ENCODE measurements at regions not wholly inside any gene's neighbourhood (a gene's known extent, or its start where the extent isn't known, plus 50 kb on each side); places are given as distances from the start of the nearest gene placed in this dataset.

DNA sequence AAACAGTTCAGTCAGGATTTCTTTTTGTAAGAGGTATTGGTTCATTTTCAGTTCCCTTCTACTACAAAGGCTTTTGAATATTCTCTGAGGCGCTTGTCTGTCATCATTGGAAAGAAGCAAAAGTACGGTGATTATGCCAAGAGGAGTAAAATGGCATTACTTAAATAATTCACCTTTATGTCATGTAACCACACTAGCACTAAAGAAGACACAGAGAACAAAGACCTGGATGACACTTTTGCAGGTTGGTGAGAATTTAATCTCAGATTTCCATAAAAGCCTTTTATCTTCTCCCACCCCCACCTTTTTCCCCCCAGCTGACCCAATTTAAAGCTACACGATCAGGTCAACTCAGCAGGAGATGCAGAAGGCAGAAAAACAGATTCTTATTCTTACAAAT lies 451.8 kb downstream of the HACE1 start:
- TF ChIP-seq, protein P1, sequence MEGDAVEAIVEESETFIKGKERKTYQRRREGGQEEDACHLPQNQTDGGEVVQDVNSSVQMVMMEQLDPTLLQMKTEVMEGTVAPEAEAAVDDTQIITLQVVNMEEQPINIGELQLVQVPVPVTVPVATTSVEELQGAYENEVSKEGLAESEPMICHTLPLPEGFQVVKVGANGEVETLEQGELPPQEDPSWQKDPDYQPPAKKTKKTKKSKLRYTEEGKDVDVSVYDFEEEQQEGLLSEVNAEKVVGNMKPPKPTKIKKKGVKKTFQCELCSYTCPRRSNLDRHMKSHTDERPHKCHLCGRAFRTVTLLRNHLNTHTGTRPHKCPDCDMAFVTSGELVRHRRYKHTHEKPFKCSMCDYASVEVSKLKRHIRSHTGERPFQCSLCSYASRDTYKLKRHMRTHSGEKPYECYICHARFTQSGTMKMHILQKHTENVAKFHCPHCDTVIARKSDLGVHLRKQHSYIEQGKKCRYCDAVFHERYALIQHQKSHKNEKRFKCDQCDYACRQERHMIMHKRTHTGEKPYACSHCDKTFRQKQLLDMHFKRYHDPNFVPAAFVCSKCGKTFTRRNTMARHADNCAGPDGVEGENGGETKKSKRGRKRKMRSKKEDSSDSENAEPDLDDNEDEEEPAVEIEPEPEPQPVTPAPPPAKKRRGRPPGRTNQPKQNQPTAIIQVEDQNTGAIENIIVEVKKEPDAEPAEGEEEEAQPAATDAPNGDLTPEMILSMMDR (IDR thresholded peaks at IDR 0.05): no peak
- TF ChIP-seq, protein P2, sequence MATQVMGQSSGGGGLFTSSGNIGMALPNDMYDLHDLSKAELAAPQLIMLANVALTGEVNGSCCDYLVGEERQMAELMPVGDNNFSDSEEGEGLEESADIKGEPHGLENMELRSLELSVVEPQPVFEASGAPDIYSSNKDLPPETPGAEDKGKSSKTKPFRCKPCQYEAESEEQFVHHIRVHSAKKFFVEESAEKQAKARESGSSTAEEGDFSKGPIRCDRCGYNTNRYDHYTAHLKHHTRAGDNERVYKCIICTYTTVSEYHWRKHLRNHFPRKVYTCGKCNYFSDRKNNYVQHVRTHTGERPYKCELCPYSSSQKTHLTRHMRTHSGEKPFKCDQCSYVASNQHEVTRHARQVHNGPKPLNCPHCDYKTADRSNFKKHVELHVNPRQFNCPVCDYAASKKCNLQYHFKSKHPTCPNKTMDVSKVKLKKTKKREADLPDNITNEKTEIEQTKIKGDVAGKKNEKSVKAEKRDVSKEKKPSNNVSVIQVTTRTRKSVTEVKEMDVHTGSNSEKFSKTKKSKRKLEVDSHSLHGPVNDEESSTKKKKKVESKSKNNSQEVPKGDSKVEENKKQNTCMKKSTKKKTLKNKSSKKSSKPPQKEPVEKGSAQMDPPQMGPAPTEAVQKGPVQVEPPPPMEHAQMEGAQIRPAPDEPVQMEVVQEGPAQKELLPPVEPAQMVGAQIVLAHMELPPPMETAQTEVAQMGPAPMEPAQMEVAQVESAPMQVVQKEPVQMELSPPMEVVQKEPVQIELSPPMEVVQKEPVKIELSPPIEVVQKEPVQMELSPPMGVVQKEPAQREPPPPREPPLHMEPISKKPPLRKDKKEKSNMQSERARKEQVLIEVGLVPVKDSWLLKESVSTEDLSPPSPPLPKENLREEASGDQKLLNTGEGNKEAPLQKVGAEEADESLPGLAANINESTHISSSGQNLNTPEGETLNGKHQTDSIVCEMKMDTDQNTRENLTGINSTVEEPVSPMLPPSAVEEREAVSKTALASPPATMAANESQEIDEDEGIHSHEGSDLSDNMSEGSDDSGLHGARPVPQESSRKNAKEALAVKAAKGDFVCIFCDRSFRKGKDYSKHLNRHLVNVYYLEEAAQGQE (IDR thresholded peaks at IDR 0.05; ENCODE audit: insufficient read depth in 1 of 2, low read depth in 2 of 2, low read length in 1 of 2): no peak

All from Panc1 (cell line).